GM12878 (cell line): ENCODE measurements at regions not wholly inside any gene's neighbourhood (a gene's known extent, or its start where the extent isn't known, plus 50 kb on each side); places are given as distances from the start of the nearest gene placed in this dataset.

Experiments
- ATAC-seq: fragments of 200-7000 bp; cut with Tn5 transposase; 3 replicates; pipeline ENCODE4 v1.9.1; 2020; ENCODE audit warnings: mild to moderate bottlenecking, moderate library complexity
- BruUV-seq: library from RNA; stranded (reverse); fragments of 400-500 nt; replicated peaks from 2 replicates; lab custom pipeline; 2021; lab: Mats Ljungman, UMichigan
- CTCF ChIA-PET: fragments of 300-600 bp; sonication (Branson Sonifier 250); formaldehyde crosslinking; extraction: SDS; loops from one replicate; lab custom pipeline; 2021; ENCODE audit warnings: inconsistent platforms; lab: Yijun Ruan, JAX
- POLR2A ChIA-PET: fragments of 350-600 bp; formaldehyde crosslinking; extraction: SDS; loops from one replicate; lab custom pipeline; 2021; ENCODE audit warnings: inconsistent platforms; lab: Charles Lee
- RAD21 ChIA-PET: fragments of 300-600 bp; sonication (Branson Sonifier 250); formaldehyde crosslinking; loops from one replicate; lab custom pipeline; 2023; ENCODE audit warnings: antibody characterized with exemption; ENCODE audit not compliant: unreplicated experiment; lab: Charles Lee
- SMC1A ChIA-PET: fragments of 300-600 bp; sonication (Branson Sonifier 250); formaldehyde crosslinking; loops from one replicate; lab custom pipeline; 2023; ENCODE audit not compliant: unreplicated experiment, uncharacterized antibody; lab: Charles Lee
- DNase-seq: peaks from one replicate; pipeline ENCODE4 v3.0.0-alpha.2; 2011; ENCODE audit warnings: low read depth, low spot score
- FAIRE-seq: peaks from 3 replicates; lab custom pipeline; 2011; peaks lifted over from hg19 to GRCh38; lab: Jason Lieb, UNC
- H2AFZ ChIP-seq: 2 replicates; pipeline ENCODE4 v1.6.0; 2011; ENCODE audit warnings: low read depth, low read length, control low read depth; ENCODE audit not compliant: control insufficient read depth
- H3K27ac ChIP-seq: 2 replicates; pipeline ENCODE4 v1.5.1; 2011; ENCODE audit warnings: control low read depth; ENCODE audit not compliant: control insufficient read depth, insufficient read depth
- H3K27me3 ChIP-seq, 2 experiments: replicated peaks in 1 of 2; 2 replicates each; pipeline versions ENCODE4 v1.6.0 to v1.6.1; 2011; ENCODE audit warnings: low read length in 1 of 2; ENCODE audit not compliant: control insufficient read depth in 2 of 2, insufficient read depth in 2 of 2
- H3K36me3 ChIP-seq, 2 experiments: 2 replicates each; pipeline ENCODE4 v1.5.1; 2011; ENCODE audit warnings: low read length in 1 of 2; ENCODE audit not compliant: control insufficient read depth in 2 of 2, insufficient read depth in 2 of 2
- H3K4me1 ChIP-seq: 2 replicates; pipeline ENCODE4 v1.6.1; 2011; ENCODE audit warnings: mild to moderate bottlenecking, low read length, moderate library complexity, mixed read lengths; ENCODE audit not compliant: control insufficient read depth, insufficient read depth
- H3K4me2 ChIP-seq: 2 replicates; pipeline ENCODE4 v1.6.0; 2011; ENCODE audit warnings: control low read depth; ENCODE audit not compliant: control insufficient read depth, insufficient read depth
- H3K4me3 ChIP-seq: fragments of 200-600 bp; sonication (generic); 2 replicates; pipeline ENCODE4 v1.5.1; 2016
- H3K79me2 ChIP-seq: 2 replicates; pipeline ENCODE4 v1.6.0; 2011; ENCODE audit warnings: low read length; ENCODE audit not compliant: control insufficient read depth, insufficient read depth
- H3K9ac ChIP-seq: 2 replicates; pipeline ENCODE4 v1.8.0; 2011; ENCODE audit warnings: low read length, control low read depth, mixed read lengths; ENCODE audit not compliant: control insufficient read depth, insufficient read depth
- H3K9me3 ChIP-seq: replicated peaks from 3 replicates; pipeline ENCODE4 v1.5.1; 2011; ENCODE audit warnings: mild to moderate bottlenecking, low read length; ENCODE audit not compliant: control insufficient read depth, insufficient read depth
- H4K20me1 ChIP-seq: 2 replicates; pipeline ENCODE4 v1.6.0; 2011; ENCODE audit not compliant: control insufficient read depth, insufficient read depth
- BRCA1 ChIP-seq: IDR thresholded peaks from 2 replicates; pipeline ENCODE4 v1.6.1; 2011; ENCODE audit warnings: low read depth, low read length, improper control_type of control experiment
- CREB1 ChIP-seq: IDR thresholded peaks from 2 replicates; pipeline ENCODE4 v1.6.1; 2012; ENCODE audit warnings: low read depth, mild to moderate bottlenecking, inconsistent platforms
- IKZF2 ChIP-seq, 2 experiments: fragments of 450-650 bp; IDR thresholded peaks; 2 replicates each; pipeline ENCODE4 v1.6.1; 2017; ENCODE audit warnings: mild to moderate bottlenecking in 2 of 2, moderate library complexity in 2 of 2
- KDM1A ChIP-seq: fragments of 200-600 bp; sonication (generic); IDR thresholded peaks from 2 replicates; pipeline ENCODE4 v1.6.1; 2016; ENCODE audit warnings: borderline replicate concordance
- NBN ChIP-seq: fragments of 450-650 bp; IDR thresholded peaks from 2 replicates; pipeline ENCODE4 v1.6.1; 2016
- PAX8 ChIP-seq: fragments of 450-650 bp; IDR thresholded peaks from 2 replicates; pipeline ENCODE4 v1.6.1; 2017; ENCODE audit warnings: mild to moderate bottlenecking, moderate library complexity
- POLR2A ChIP-seq: IDR thresholded peaks from 2 replicates; pipeline ENCODE4 v1.6.1; 2011; ENCODE audit warnings: low read depth, mild to moderate bottlenecking, low read length
- POU2F2 ChIP-seq: IDR thresholded peaks from 3 replicates; pipeline ENCODE4 v1.6.1; 2011; ENCODE audit warnings: low read depth, mild to moderate bottlenecking, low read length, borderline replicate concordance
- SIX5 ChIP-seq: IDR thresholded peaks from 2 replicates; pipeline ENCODE4 v1.6.1; 2011; ENCODE audit warnings: mild to moderate bottlenecking, low read depth, low read length, moderate library complexity; ENCODE audit not compliant: severe bottlenecking
- STAT3 ChIP-seq: IDR thresholded peaks from 2 replicates; pipeline ENCODE4 v1.6.1; 2011; ENCODE audit warnings: low read depth, low read length, improper control_type of control experiment
- SUPT20H ChIP-seq: IDR thresholded peaks from 2 replicates; pipeline ENCODE4 v1.6.1; 2011; ENCODE audit warnings: low read depth, mild to moderate bottlenecking, low read length, moderate library complexity, borderline replicate concordance; ENCODE audit not compliant: control insufficient read depth
- WGBS: methylation state at CpG from one replicate; pipeline ENCODE4 v1.1.6; 2016; ENCODE audit warnings: low lambda C conversion rate; ENCODE audit not compliant: insufficient replicate concordance, insufficient coverage; ENCODE audit errors: missing lambda C conversion rate; 5-methylcytosine and 5-hydroxymethylcytosine counted together
- in situ Hi-C: fragments of 300-500 bp; cut with MboI; formaldehyde crosslinking; loops from 9 replicates; pipeline ENCODE4 v1.14.3; 2018; ENCODE audit warnings: mixed read lengths
- intact Hi-C: fragments of 100-400 bp; cut with micrococcal nuclease; formaldehyde crosslinking; loops from one replicate; pipeline ENCODE4 v1.14.2; 2022; ENCODE audit not compliant: unreplicated experiment
- TF ChIP-seq, protein P1 (sequence below): fragments of 150-350 bp; IDR thresholded peaks from 2 replicates; pipeline ENCODE4 v1.6.1; 2014; ENCODE audit warnings: mild to moderate bottlenecking, low read depth, low read length
- TF ChIP-seq, protein P2 (sequence below): IDR thresholded peaks from 2 replicates; pipeline ENCODE4 v1.6.1; 2012; ENCODE audit warnings: low read length, inconsistent platforms

DNA sequence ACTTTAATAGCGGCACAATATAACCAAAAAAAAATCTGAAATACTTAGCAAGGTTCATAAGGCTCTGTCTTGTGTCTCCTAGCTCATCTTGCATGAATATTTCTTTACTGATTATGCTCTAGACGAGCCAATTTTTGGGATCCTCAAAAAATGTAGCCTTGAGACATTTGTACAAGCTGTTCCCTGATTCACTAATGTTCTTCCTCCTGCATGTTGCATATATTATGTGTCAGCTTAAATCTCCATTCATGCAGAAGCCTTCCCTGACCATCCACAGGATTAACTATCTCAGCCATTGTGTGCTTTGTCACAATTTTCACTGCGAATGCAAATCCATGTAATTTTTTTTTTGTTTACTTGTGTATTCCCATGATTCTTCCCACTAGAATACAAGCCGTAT, 594.0 kb upstream of the VRK2 start:
- Histone ChIP-seq H2AFZ (no peak overlapping the region), H3K9me3 (no peaks in the 10 kb centered on the region)
- FAIRE-seq (no peak), ATAC-seq (no peak)
- intact Hi-C loops, result no loop called here
- SMC1A ChIA-PET, result interaction anchor here (0.6 to 1.3 kb wide), 2 partner anchors 16 to 63 kb away, joined by 3 read pairs; no protein-coding TSS in a partner anchor
- TF ChIP-seq POLR2A (no peak), BRCA1 (no peak), IKZF2 (IDR thresholded peaks at IDR 0.05) (no peak), SUPT20H (no peak)
- TF ChIP-seq, all 136 proteins: peak for 0
- no TSS peak for BruUV-seq
- Histone ChIP-seq H3K4me1 (no peaks in the 10 kb centered on the region), H3K79me2 (no peaks in the 10 kb centered on the region), H3K9ac (no peak overlapping the region), H4K20me1 (no peaks in the 10 kb centered on the region), H3K36me3 (no peaks in the 10 kb centered on the region), H3K27ac (no peak overlapping the region), H3K4me3 (no peak overlapping the region), H3K27me3 (no peaks in the 10 kb centered on the region), H3K4me2 (no peak overlapping the region)
- in situ Hi-C loops, result no loop called here
- ChIA-PET POLR2A (no interaction called here), RAD21 (no interaction called here), CTCF (interaction anchor here (1.5 to 1.8 kb wide), 2 partner anchors 10 to 15 kb away, joined by 4 to 5 read pairs; no protein-coding TSS in a partner anchor)
- DNase-seq, result no peak
- WGBS, result 15% methylated on average over 4 of the region's 4 CpGs

DNA sequence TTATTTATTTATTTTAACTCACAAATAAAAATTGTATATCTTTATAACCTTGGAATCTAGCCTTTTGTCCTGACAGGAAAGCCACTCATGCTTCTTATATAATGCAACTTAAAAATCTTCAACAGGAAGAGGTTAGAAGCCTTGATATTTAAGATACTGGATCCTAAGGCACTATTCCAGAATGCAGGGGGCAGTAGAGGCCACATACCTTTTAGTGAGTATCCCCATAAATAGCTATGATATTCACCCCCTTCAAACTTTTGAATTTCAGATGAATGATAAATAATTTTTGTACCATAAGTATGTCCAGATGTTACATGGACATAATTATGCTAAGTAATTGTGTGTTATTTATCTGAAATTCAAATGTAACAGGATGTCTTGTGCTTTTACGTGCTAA, 592.7 kb upstream of the VRK2 start:
- Histone ChIP-seq H3K9ac (no peak overlapping the region), H2AFZ (no peak overlapping the region), H3K79me2 (no peaks in the 10 kb centered on the region), H3K4me3 (no peak overlapping the region), H3K9me3 (no peaks in the 10 kb centered on the region), H3K36me3 (no peaks in the 10 kb centered on the region), H4K20me1 (no peaks in the 10 kb centered on the region), H3K27me3 (no peaks in the 10 kb centered on the region), H3K4me2 (no peak overlapping the region), H3K4me1 (no peaks in the 10 kb centered on the region), H3K27ac (no peak overlapping the region)
- 0% methylated on average over 1 of the region's 1 CpG for WGBS
- CTCF ChIA-PET, result interaction anchor here (1.5 to 1.9 kb wide), 3 partner anchors 12 to 44 kb away, joined by 4 to 7 read pairs (median 5); no protein-coding TSS in a partner anchor
- SMC1A ChIA-PET, result interaction anchor here (1.2 to 1.3 kb wide), 2 partner anchors 39 to 44 kb away, joined by 3 to 4 read pairs; no protein-coding TSS in a partner anchor
- FAIRE-seq, result no peak
- BruUV-seq, result no TSS peak
- no peak for ATAC-seq
- in situ Hi-C loops, result no loop called here
- POLR2A ChIA-PET, result no interaction called here
- DNase-seq, result no peak
- intact Hi-C loops, result no loop called here
- RAD21 ChIA-PET, result interaction anchor here (0.9 kb wide), 1 partner anchor 43 kb away, joined by 6 read pairs; no protein-coding TSS in a partner anchor
- TF ChIP-seq SIX5 (no peak), CREB1 (no peak), STAT3 (no peak), PAX8 (no peak), KDM1A (no peak), NBN (no peak), POU2F2 (no peak)
- TF ChIP-seq, protein P1, sequence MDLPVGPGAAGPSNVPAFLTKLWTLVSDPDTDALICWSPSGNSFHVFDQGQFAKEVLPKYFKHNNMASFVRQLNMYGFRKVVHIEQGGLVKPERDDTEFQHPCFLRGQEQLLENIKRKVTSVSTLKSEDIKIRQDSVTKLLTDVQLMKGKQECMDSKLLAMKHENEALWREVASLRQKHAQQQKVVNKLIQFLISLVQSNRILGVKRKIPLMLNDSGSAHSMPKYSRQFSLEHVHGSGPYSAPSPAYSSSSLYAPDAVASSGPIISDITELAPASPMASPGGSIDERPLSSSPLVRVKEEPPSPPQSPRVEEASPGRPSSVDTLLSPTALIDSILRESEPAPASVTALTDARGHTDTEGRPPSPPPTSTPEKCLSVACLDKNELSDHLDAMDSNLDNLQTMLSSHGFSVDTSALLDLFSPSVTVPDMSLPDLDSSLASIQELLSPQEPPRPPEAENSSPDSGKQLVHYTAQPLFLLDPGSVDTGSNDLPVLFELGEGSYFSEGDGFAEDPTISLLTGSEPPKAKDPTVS, result no peak
- TF ChIP-seq, protein P2, sequence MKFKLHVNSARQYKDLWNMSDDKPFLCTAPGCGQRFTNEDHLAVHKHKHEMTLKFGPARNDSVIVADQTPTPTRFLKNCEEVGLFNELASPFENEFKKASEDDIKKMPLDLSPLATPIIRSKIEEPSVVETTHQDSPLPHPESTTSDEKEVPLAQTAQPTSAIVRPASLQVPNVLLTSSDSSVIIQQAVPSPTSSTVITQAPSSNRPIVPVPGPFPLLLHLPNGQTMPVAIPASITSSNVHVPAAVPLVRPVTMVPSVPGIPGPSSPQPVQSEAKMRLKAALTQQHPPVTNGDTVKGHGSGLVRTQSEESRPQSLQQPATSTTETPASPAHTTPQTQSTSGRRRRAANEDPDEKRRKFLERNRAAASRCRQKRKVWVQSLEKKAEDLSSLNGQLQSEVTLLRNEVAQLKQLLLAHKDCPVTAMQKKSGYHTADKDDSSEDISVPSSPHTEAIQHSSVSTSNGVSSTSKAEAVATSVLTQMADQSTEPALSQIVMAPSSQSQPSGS, result no peak
